ENCODE measurements at regions not wholly inside any gene's neighbourhood (a gene's known extent, or its start where the extent isn't known, plus 50 kb on each side); places are given as distances from the start of the nearest gene placed in this dataset.

- TF ChIP-seq CTCF (conservative IDR thresholded peaks at IDR 0.05; ENCODE audit: low read depth, low read length), result no peak
- no peak for TF ChIP-seq MXI1 (IDR thresholded peaks at IDR 0.05; ENCODE audit: borderline replicate concordance, low read depth, low read length)
- no peak for TF ChIP-seq POLR2A (IDR thresholded peaks at IDR 0.05; ENCODE audit: low read depth, low read length)
- no peak for TF ChIP-seq MAZ (IDR thresholded peaks at IDR 0.05; ENCODE audit: borderline replicate concordance, low read depth, low read length)
- TF ChIP-seq CEBPB (IDR thresholded peaks at IDR 0.05; ENCODE audit: low read depth, low read length), result no peak
- TF ChIP-seq SMC3 (IDR thresholded peaks at IDR 0.05; ENCODE audit: low read depth, low read length), result no peak
- no peak for TF ChIP-seq NFE2L2 (IDR thresholded peaks at IDR 0.05; ENCODE audit: low read depth, low read length)
- no peak for TF ChIP-seq USF2 (IDR thresholded peaks at IDR 0.05; ENCODE audit: low read depth, low read length)
- TF ChIP-seq BHLHE40 (IDR thresholded peaks at IDR 0.05; ENCODE audit: low read depth, low read length), result no peak
- 0 out of 2 replicates have a peak, but pooled peaks have one; percentile 1 for TF ChIP-seq MAFK (IDR thresholded peaks at IDR 0.05; ENCODE audit: low read depth, low read length)
- TF ChIP-seq RAD21 (IDR thresholded peaks at IDR 0.05; ENCODE audit: low read length), result no peak
- TF ChIP-seq CHD1 (IDR thresholded peaks at IDR 0.05; ENCODE audit: low read depth, low read length), result no peak
These were observed 338.7 kb downstream of the SIPA1L2 start for GRCh38 chr1:232291261-232291660.

All from IMR-90 (cell line).